Prostate gland (tissue), 2 donors: ENCODE measurements at regions not wholly inside any gene's neighbourhood (a gene's known extent, or its start where the extent isn't known, plus 50 kb on each side); places are given as distances from the start of the nearest gene placed in this dataset.

Experiments
- DNase-seq: peaks from one replicate; pipeline ENCODE4 v3.0.0-alpha.2; 2019; ENCODE audit warnings: low spot score
- H3K27ac ChIP-seq, 2 donors: fragments of 200-600 bp; sonication (generic); 2 replicates each; pipeline ENCODE4 v1.5.1; 2017 to 2019
- H3K27me3 ChIP-seq: fragments of 200-600 bp; sonication (generic); replicated peaks from 2 replicates; pipeline ENCODE4 v1.5.1; 2019; ENCODE audit not compliant: insufficient read depth
- H3K36me3 ChIP-seq, 2 donors: fragments of 200-600 bp; sonication (generic); 1 replicate in 1 of 2; 2 replicates in 1 of 2; pipeline versions ENCODE4 v1.5.1 to v1.8.1; 2017 to 2019
- H3K4me1 ChIP-seq: fragments of 200-600 bp; sonication (generic); replicated peaks from 2 replicates; pipeline ENCODE4 v1.5.1; 2019
- H3K4me3 ChIP-seq, 2 donors: fragments of 200-600 bp; sonication (generic); 2 replicates each; pipeline ENCODE4 v1.5.1; 2017 to 2019
- H3K9me3 ChIP-seq: fragments of 200-600 bp; sonication (generic); 2 replicates; pipeline ENCODE4 v1.5.1; 2017
- POLR2A ChIP-seq: fragments of 450-650 bp; IDR thresholded peaks from one replicate; pipeline ENCODE4 v1.6.1; 2016; ENCODE audit warnings: antibody characterized with exemption, mild to moderate bottlenecking
- POLR2AphosphoS5 ChIP-seq: sonication (generic); formaldehyde crosslinking; IDR thresholded peaks from one replicate; pipeline ENCODE4 v1.6.1; 2017; ENCODE audit warnings: antibody characterized with exemption
- WGBS: methylation state at CpG from one replicate; pipeline ENCODE4 v1.1.5; 2018; 5-methylcytosine and 5-hydroxymethylcytosine counted together
- intact Hi-C: fragments of 100-400 bp; cut with DNase I; formaldehyde crosslinking; loops from one replicate; pipeline ENCODE4 v1.14.2; 2022
- TF ChIP-seq, protein P1 (sequence below), 4 experiments: fragments of 200-600 bp in 2 of 4; fragments of 450-650 bp in 2 of 4; sonication (generic) in 2 of 4; IDR thresholded peaks; 1 replicate in 3 of 4; 2 replicates in 1 of 4; pipeline ENCODE4 v1.5.1; 2016 to 2019; ENCODE audit warnings: antibody characterized with exemption in 4 of 4, mild to moderate bottlenecking in 2 of 4, moderate library complexity in 2 of 4

DNA sequence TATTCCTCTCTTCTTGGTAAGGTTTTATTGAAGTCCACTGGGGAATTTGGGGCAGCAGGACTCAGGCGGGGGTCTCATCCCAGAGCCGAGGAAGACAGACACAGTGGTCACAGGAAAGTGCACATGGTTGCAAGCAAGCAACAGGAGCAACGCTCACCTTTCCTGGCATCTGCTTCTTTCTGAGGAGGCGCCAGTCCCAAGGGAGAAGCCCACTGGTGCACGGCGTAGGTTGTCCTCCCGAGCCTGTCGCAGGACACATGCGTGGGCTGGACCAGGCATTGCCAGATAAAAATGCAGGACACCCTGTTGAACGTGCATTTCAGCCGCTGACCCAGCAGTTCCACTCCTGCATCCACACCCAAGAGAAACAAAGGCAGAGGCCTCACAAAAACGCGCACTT, 72.4 kb upstream of the OLFM1 start:
- intact Hi-C loops: no loop called here
- Histone ChIP-seq H3K4me3 (no peak overlapping the region), H3K27ac (no peak overlapping the region), H3K27me3 (no peaks in the 10 kb centered on the region), H3K36me3 (no peaks in the 10 kb centered on the region), H3K9me3 (no peaks in the 10 kb centered on the region), H3K4me1 (no peaks in the 10 kb centered on the region)
- WGBS: 94% methylated on average over 13 of the region's 13 CpGs
- DNase-seq: no peak
- TF ChIP-seq POLR2AphosphoS5 (no peak), POLR2A (no peak)
- TF ChIP-seq, protein P1, sequence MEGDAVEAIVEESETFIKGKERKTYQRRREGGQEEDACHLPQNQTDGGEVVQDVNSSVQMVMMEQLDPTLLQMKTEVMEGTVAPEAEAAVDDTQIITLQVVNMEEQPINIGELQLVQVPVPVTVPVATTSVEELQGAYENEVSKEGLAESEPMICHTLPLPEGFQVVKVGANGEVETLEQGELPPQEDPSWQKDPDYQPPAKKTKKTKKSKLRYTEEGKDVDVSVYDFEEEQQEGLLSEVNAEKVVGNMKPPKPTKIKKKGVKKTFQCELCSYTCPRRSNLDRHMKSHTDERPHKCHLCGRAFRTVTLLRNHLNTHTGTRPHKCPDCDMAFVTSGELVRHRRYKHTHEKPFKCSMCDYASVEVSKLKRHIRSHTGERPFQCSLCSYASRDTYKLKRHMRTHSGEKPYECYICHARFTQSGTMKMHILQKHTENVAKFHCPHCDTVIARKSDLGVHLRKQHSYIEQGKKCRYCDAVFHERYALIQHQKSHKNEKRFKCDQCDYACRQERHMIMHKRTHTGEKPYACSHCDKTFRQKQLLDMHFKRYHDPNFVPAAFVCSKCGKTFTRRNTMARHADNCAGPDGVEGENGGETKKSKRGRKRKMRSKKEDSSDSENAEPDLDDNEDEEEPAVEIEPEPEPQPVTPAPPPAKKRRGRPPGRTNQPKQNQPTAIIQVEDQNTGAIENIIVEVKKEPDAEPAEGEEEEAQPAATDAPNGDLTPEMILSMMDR (IDR thresholded peaks at IDR 0.05): no peak

DNA sequence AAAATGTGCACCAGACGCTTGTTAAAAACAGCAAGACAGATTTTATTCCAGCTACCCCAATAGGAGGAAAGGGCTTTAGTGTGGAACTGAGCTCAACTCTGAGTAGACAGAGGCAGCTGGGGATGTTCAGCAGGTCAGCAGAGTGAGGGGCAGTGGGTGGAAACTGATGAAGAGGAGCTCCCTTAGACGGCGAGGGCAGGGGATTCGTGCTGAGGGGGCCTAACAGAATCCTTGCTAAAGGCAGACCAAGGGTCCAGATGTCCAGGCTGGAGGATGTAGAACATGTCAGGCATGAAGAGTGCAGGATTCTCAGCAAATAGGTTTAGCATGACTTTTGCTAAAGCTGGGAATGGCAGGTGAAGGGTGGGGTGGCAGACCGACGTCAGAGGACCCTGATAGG, 71.9 kb upstream of the OLFM1 start:
- no peak for DNase-seq
- Histone ChIP-seq H3K4me3 (no peak overlapping the region), H3K4me1 (no peaks in the 10 kb centered on the region), H3K9me3 (no peaks in the 10 kb centered on the region), H3K27me3 (no peaks in the 10 kb centered on the region), H3K36me3 (no peaks in the 10 kb centered on the region), H3K27ac (no peak overlapping the region)
- 65% methylated on average over 6 of the region's 6 CpGs for WGBS
- intact Hi-C loops: no loop called here
- TF ChIP-seq POLR2AphosphoS5: no peak
- no peak for TF ChIP-seq POLR2A
- TF ChIP-seq, protein P1 (IDR thresholded peaks at IDR 0.05): no peak

DNA sequence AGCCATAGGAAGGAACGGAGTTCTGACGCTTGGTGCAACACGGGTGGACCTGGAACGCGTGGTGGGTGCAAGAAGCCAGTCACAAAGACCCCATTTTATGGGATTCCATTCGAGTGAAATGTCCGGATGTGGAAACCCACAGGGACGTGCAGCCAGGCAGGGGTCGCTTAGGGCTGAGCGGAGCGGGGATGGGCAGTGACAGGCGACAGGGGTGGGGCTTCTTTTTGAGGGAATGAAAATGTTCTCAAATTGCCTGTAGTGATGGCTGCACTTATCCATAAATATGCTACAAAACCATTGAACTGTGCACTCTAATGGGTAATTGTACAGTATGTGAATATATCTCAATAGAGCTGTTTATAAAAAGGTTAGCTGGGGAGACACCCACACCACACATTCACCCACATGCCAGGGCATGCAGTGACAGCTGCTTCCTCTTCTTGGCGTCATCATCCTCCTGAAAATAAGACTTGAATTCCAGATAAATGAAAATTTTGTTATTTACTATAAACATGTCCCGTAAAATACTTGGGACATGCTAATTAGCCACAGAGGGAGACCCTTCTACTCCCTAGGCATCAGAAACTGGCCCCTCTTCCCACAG, 71.3 kb upstream of the OLFM1 start:
- H3K36me3 ChIP-seq: no peaks in the 10 kb centered on the region
- intact Hi-C loops: no loop called here
- H3K9me3 ChIP-seq: no peaks in the 10 kb centered on the region
- no peaks in the 10 kb centered on the region for H3K4me1 ChIP-seq
- WGBS: 51% methylated on average over 14 of the region's 14 CpGs
- no peak overlapping the region for H3K4me3 ChIP-seq
- DNase-seq: no peak
- no peak for TF ChIP-seq POLR2A
- no peak for TF ChIP-seq POLR2AphosphoS5
- TF ChIP-seq, protein P1 (IDR thresholded peaks at IDR 0.05): no peak
- no peaks in the 10 kb centered on the region for H3K27me3 ChIP-seq
- H3K27ac ChIP-seq: no peak overlapping the region

DNA sequence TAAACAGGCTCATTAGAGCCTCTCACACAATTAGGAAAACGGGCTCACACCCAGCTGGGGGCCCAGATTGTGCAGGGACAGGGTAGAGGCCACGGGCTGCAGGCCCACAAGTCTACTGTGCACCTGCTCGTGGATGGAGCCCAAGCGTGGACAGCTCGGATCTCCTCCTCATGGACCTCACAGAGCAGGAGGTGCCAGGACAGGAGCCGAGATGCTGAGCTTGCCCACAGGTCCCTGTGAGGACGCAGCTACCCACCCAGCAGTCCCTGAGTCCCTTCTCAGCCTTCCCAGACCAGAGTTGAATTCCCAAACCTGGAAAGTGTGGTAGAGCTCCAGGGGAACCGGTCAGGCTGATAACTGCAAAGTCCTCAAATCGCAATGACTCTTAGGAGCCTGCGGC, 70.6 kb upstream of the OLFM1 start:
- no peaks in the 10 kb centered on the region for H3K4me1 ChIP-seq
- intact Hi-C loops: no loop called here
- H3K4me3 ChIP-seq: no peak overlapping the region
- no peaks in the 10 kb centered on the region for H3K27me3 ChIP-seq
- H3K27ac ChIP-seq: no peak overlapping the region
- no peak for DNase-seq
- no peak for TF ChIP-seq POLR2A
- TF ChIP-seq POLR2AphosphoS5: no peak
- TF ChIP-seq, protein P1 (IDR thresholded peaks at IDR 0.05): no peak
- 79% methylated on average over 9 of the region's 10 CpGs for whole genome bisulfite sequencing
- no peaks in the 10 kb centered on the region for H3K36me3 ChIP-seq
- no peaks in the 10 kb centered on the region for H3K9me3 ChIP-seq

DNA sequence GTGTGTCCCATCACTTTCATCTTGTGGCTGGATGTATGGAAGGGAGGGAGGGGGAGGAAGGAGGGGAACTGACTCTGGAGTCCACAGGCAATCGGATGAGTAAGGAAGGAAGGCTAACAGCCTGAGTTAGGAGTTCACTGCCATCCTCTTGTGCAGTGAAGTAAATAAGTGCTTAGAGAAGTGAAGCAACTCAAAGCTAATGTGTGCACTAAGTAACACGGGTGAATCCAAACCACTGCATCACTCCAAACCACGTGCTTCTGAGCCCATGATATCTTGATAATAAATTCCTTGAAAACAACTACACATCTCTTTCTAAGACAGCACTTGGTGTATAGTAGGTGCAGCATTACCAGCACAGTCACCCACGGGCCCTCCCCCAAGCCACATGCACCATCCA, 69.6 kb upstream of the OLFM1 start:
- no peaks in the 10 kb centered on the region for H3K9me3 ChIP-seq
- no peaks in the 10 kb centered on the region for H3K27me3 ChIP-seq
- no peaks in the 10 kb centered on the region for H3K36me3 ChIP-seq
- H3K27ac ChIP-seq: no peak overlapping the region
- H3K4me3 ChIP-seq: no peak overlapping the region
- TF ChIP-seq POLR2A: no peak
- TF ChIP-seq POLR2AphosphoS5: no peak
- TF ChIP-seq, protein P1 (IDR thresholded peaks at IDR 0.05): no peak
- intact Hi-C loops: no loop called here
- DNase-seq: no peak
- WGBS: 78% methylated on average over 4 of the region's 4 CpGs
- H3K4me1 ChIP-seq: no peaks in the 10 kb centered on the region
